HG02981 (cell line): ENCODE measurements at regions not wholly inside any gene's neighbourhood (a gene's known extent, or its start where the extent isn't known, plus 50 kb on each side); places are given as distances from the start of the nearest gene placed in this dataset.

ENCODE experiments used
- ATAC-seq: cut with Tn5 transposase; IDR thresholded peaks from one replicate; pipeline ENCODE4 v1.9.1; 2021; ENCODE audit warnings: mild to moderate bottlenecking, moderate library complexity; ENCODE audit not compliant: unreplicated experiment

- no peak for ATAC-seq
Measured at GRCh38 chr2:43088143-43089073, 138.0 kb downstream of the ZFP36L2 start.

- no peak for ATAC-seq
Measured at GRCh38 chr2:43087413-43087812, 139.0 kb downstream of the ZFP36L2 start.

GRCh38 chr2:43086451-43087221 is 139.8 kb downstream of the ZFP36L2 start:
- ATAC-seq: no peak

- no peak for ATAC-seq
Measured at GRCh38 chr2:43085929-43086328, 140.5 kb downstream of the ZFP36L2 start.

GRCh38 chr2:43085505-43085904 is 140.9 kb downstream of the ZFP36L2 start:
- no peak for ATAC-seq

GRCh38 chr2:43084699-43085091 is 141.7 kb downstream of the ZFP36L2 start:
- ATAC-seq: no peak

- ATAC-seq: no peak
Measured at GRCh38 chr2:43083710-43084698, 142.4 kb downstream of the ZFP36L2 start.

GRCh38 chr2:43082903-43083677 is 143.3 kb downstream of the ZFP36L2 start:
- no peak for ATAC-seq

- ATAC-seq: no peak
Measured at GRCh38 chr2:43082111-43082894, 144.1 kb downstream of the ZFP36L2 start.

GRCh38 chr2:43081131-43081765 is 145.2 kb downstream of the ZFP36L2 start:
- no peak for ATAC-seq

- ATAC-seq: no peak
Measured at GRCh38 chr2:43080571-43081021, 145.8 kb downstream of the ZFP36L2 start.

- ATAC-seq: no peak
Measured at GRCh38 chr2:43078781-43079755, 147.3 kb downstream of the ZFP36L2 start.

- ATAC-seq: no peak
Measured at GRCh38 chr2:43078301-43078700, 148.1 kb downstream of the ZFP36L2 start.

- ATAC-seq: no peak
Measured at GRCh38 chr2:43077876-43078275, 148.5 kb downstream of the ZFP36L2 start.

- no peak for ATAC-seq
Measured at GRCh38 chr2:43076676-43077075, 149.7 kb downstream of the ZFP36L2 start.

GRCh38 chr2:43075811-43076585 is 150.4 kb downstream of the ZFP36L2 start:
- ATAC-seq: no peak
